ENCODE measurements at regions not wholly inside any gene's neighbourhood (a gene's known extent, or its start where the extent isn't known, plus 50 kb on each side); places are given as distances from the start of the nearest gene placed in this dataset.

DNA sequence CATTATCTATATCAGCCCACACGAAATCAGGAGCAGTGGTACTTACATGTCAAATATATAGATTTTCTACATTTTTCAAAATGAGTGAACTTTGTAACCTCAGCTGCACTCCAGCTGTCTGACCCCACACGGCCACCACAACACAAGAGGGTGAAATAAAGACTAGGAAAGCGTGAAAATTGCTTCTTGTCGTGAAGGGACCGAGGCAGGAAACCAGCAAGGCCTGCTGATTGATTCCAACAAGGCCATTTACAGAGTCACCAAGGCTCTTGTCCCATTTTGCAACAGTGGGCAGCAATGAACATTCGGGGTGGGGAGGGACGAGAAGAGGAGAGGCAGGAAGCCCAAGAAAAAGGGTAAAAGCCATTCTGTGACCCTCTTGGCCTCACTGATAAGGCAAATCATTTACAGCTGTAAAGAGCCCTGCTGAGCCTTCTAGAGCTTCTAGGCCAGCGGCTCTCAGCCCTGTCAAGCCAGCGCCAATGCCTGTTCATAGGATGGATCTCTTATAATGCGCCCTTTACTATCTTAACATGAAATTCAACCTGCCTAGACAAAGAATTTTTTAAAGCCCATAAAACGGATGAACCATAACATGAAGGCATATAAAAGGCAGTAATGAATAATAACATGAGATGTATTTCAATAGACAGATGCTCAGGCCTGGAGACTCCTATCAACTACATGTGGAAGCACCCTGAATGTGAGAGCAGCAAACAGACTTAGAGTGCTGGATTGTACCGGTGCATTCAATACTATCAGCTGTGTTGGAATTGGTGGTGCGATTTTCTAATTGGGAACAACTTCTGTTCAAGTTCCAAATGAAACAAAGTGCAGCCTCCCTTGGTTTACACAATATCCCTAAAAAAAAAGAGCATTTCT, 269.0 kb downstream of the CDCA7 start:
- Histone ChIP-seq H3K4me1 (ENCODE audit: control insufficient read depth, low read length) (no peaks in the 10 kb centered on the region), H3K9me3 (ENCODE audit: control insufficient read depth, insufficient read depth, low read length) (no peaks in the 10 kb centered on the region), H4K20me1 (ENCODE audit: control insufficient read depth, insufficient read depth, low read depth, low read length) (no peaks in the 10 kb centered on the region), H3K4me2 (ENCODE audit: low read length) (no peak overlapping the region), H3K9me2 (replicated peaks; ENCODE audit: control insufficient read depth, low read length) (no peaks in the 10 kb centered on the region), H3F3A (ENCODE audit: control insufficient read depth, insufficient read depth) (no peaks in the 10 kb centered on the region), H3K27ac (ENCODE audit: low read depth, low read length) (no peak overlapping the region), H3K27me3 (ENCODE audit: control insufficient read depth, low read length) (peaks cover 4% of the 10 kb centered on the region; the same call in 1 of the 2 replicates), H3K36me3 (ENCODE audit: control insufficient read depth, low read length) (no peaks in the 10 kb centered on the region), H3K79me2 (ENCODE audit: control insufficient read depth, low read length) (no peaks in the 10 kb centered on the region), H3K4me3 (ENCODE audit: low read length) (no peak overlapping the region)
- TF ChIP-seq EZH2phosphoT487 (IDR thresholded peaks at IDR 0.05; ENCODE audit: borderline replicate concordance, low read length), result no peak
- TF ChIP-seq CTCF (IDR thresholded peaks at IDR 0.05; ENCODE audit: low read depth, low read length, poor library complexity, severe bottlenecking), result no peak

DNA sequence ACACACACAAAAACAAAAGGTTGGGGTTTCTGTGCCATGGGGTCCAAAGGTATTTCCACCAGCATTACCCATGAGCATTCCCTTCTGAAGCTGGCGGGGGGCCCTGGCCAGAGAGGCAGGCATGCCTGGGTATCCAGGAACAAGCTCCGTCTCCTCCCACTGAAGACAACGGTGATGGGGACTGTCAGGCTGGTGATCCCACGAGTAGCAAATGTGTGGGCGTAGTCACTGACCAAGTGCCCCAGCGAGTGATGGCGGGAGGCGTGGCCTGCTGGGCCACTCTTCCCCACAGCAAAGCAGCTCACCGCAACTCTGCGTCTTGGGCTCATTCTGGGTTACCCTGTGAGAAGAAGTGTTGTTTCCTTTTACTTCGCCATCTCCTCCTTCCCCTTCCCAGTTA, 270.6 kb downstream of the CDCA7 start:
- H3K4me1 ChIP-seq (ENCODE audit: control insufficient read depth, low read length), result no peaks in the 10 kb centered on the region
- no peaks in the 10 kb centered on the region for H3K36me3 ChIP-seq (ENCODE audit: control insufficient read depth, low read length)
- no peak overlapping the region for H3K27ac ChIP-seq (ENCODE audit: low read depth, low read length)
- peaks cover 4% of the 10 kb centered on the region; the same call in 1 of the 2 replicates for H3K27me3 ChIP-seq (ENCODE audit: control insufficient read depth, low read length)
- H3K9me2 ChIP-seq (replicated peaks; ENCODE audit: control insufficient read depth, low read length), result no peaks in the 10 kb centered on the region
- H3K4me2 ChIP-seq (ENCODE audit: low read length), result no peak overlapping the region
- no peak for TF ChIP-seq EZH2phosphoT487 (IDR thresholded peaks at IDR 0.05; ENCODE audit: borderline replicate concordance, low read length)
- TF ChIP-seq CTCF (IDR thresholded peaks at IDR 0.05; ENCODE audit: low read depth, low read length, poor library complexity, severe bottlenecking), result no peak
- H4K20me1 ChIP-seq (ENCODE audit: control insufficient read depth, insufficient read depth, low read depth, low read length), result no peaks in the 10 kb centered on the region
- no peaks in the 10 kb centered on the region for H3K79me2 ChIP-seq (ENCODE audit: control insufficient read depth, low read length)
- H3K9me3 ChIP-seq (ENCODE audit: control insufficient read depth, insufficient read depth, low read length), result no peaks in the 10 kb centered on the region
- H3K4me3 ChIP-seq (ENCODE audit: low read length), result no peak overlapping the region
- no peaks in the 10 kb centered on the region for H3F3A ChIP-seq (ENCODE audit: control insufficient read depth, insufficient read depth)

DNA sequence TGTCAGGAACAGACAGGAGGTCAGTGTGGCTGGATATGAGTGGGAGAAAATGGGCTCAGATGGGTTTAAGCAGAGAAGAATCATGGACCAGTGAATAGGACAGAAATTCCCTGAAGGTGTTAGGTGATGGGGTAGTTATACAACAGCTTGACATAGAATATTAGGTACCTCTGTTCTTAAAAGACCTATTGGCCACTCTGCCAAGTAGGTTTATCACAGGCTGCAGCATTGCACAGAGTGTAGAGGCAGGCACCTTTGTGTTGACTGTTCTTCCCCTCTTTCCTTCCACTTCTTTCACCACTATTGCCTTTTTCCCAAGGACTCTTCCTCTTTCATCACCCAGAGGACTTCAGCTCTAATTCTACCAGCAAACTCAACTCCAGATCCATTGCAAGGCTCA, 274.4 kb downstream of the CDCA7 start:
- Histone ChIP-seq H3K79me2 (ENCODE audit: control insufficient read depth, low read length) (no peaks in the 10 kb centered on the region), H3K9me2 (replicated peaks; ENCODE audit: control insufficient read depth, low read length) (no peaks in the 10 kb centered on the region), H3K4me1 (ENCODE audit: control insufficient read depth, low read length) (no peaks in the 10 kb centered on the region), H3K4me2 (ENCODE audit: low read length) (no peak overlapping the region), H3K9me3 (ENCODE audit: control insufficient read depth, insufficient read depth, low read length) (no peaks in the 10 kb centered on the region), H3K36me3 (ENCODE audit: control insufficient read depth, low read length) (no peaks in the 10 kb centered on the region), H3F3A (ENCODE audit: control insufficient read depth, insufficient read depth) (no peaks in the 10 kb centered on the region), H3K27ac (ENCODE audit: low read depth, low read length) (no peak overlapping the region), H3K4me3 (ENCODE audit: low read length) (no peak overlapping the region), H4K20me1 (ENCODE audit: control insufficient read depth, insufficient read depth, low read depth, low read length) (no peaks in the 10 kb centered on the region), H3K27me3 (ENCODE audit: control insufficient read depth, low read length) (no peaks in the 10 kb centered on the region; the same call in 1 of the 2 replicates)
- TF ChIP-seq EZH2phosphoT487 (IDR thresholded peaks at IDR 0.05; ENCODE audit: borderline replicate concordance, low read length) (no peak), CTCF (IDR thresholded peaks at IDR 0.05; ENCODE audit: low read depth, low read length, poor library complexity, severe bottlenecking) (no peak)
